ENCODE measurements at regions not wholly inside any gene's neighbourhood (a gene's known extent, or its start where the extent isn't known, plus 50 kb on each side); places are given as distances from the start of the nearest gene placed in this dataset.

DNA sequence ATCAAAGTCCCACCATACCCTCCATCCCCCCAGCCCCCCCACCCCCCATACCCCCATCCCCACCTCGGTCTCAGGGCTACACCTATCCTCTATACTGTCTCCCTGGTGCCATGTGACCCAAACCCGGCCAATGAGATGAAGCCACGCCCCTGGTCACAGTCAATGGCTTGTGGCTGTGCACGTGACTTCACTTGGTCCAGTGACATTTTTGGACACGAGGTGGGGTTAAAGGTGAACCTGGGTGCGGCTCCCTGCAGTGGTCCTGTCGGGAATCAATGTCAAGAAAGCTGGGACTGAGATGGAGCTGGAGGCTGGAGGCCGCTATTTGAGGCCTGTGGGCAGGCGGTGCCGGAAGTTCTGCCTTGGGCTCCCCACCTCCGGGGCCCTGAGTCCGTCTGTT, 100.7 kb upstream of the MAP1LC3B2 start:
- no peak for DNase-seq (ENCODE audit: low read depth)

- DNase-seq (ENCODE audit: low read depth) = no peak
Observed at GRCh38 chr12:116459011-116459875, 99.9 kb upstream of the MAP1LC3B2 start.

GRCh38 chr12:116459916-116460663, 99.1 kb upstream of the MAP1LC3B2 start:
- DNase-seq (ENCODE audit: low read depth) = no peak

DNA sequence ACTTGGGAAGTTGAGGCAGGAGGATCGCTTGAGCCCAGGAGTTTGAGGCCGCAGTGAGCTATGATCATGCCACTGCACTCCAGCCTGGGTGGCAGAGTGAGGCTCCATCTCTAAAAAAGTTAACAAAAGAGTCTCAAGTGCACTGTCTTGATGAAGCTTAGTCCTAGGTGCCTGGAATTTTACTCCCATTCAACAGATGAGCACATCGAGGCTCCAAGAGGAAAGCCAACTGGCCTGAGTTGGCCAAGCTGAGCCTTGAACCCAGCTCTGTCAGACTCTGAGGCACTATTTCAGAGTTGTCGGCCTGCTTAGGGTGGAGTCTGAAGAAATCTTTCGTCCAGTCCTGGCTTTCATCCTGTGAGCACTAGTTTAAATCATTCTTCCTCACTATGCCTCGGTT, 98.1 kb upstream of the MAP1LC3B2 start:
- DNase-seq (ENCODE audit: low read depth) = no peak

- no peak for DNase-seq (ENCODE audit: low read depth)
Observed at GRCh38 chr12:116463366-116463765, 95.8 kb upstream of the MAP1LC3B2 start.

GRCh38 chr12:116465407-116465806, 93.8 kb upstream of the MAP1LC3B2 start:
- DNase-seq (ENCODE audit: low read depth) = no peak

GRCh38 chr12:116465856-116466255, 93.3 kb upstream of the MAP1LC3B2 start:
- no peak for DNase-seq (ENCODE audit: low read depth)

GRCh38 chr12:116466536-116466935, 92.6 kb upstream of the MAP1LC3B2 start:
- no peak for DNase-seq (ENCODE audit: low read depth)

GRCh38 chr12:116469344-116469743, 89.8 kb upstream of the MAP1LC3B2 start:
- DNase-seq (ENCODE audit: low read depth) = no peak

GRCh38 chr12:116471544-116471943, 87.6 kb upstream of the MAP1LC3B2 start:
- no peak for DNase-seq (ENCODE audit: low read depth)

DNA sequence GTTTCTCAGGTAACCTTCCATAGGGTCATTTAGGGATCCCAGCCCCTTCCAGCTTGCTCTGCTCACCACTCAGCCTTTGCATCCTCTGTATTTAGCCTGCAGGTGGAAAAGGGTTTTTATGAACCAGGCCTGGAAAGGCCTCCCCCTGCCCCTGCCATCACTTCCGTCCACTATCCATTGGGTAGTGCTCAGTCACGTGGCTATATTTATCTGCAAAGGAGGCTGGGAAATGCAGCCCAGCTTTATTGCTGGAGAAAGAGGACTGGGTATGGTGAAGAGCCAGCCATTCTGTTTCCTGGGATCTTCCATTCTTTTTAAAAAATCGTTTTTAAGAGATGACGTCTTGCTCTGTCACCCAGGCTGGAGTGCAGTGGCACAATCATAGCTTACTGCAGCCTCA, 87.0 kb upstream of the MAP1LC3B2 start:
- DNase-seq (ENCODE audit: low read depth) = no peak

DNA sequence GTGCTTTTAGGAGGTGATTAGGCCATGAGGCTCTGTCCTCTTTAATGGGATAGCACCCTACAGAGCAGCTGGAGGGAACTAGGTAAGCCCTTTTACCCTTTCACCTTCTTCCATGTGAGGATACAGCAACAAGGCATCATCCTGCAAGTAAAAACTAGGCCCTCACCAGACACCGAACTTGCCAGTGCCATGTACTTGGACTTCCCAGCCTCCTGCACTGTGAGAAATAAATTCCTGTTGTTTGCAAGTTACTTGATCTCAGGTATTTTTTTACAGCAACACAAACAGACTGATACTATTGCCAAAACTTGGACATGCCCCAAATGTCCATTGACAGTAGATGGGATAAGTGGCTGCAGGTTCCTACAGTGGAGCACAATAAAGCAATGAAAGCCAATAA, 85.8 kb upstream of the MAP1LC3B2 start:
- no peak for DNase-seq (ENCODE audit: low read depth)

DNA sequence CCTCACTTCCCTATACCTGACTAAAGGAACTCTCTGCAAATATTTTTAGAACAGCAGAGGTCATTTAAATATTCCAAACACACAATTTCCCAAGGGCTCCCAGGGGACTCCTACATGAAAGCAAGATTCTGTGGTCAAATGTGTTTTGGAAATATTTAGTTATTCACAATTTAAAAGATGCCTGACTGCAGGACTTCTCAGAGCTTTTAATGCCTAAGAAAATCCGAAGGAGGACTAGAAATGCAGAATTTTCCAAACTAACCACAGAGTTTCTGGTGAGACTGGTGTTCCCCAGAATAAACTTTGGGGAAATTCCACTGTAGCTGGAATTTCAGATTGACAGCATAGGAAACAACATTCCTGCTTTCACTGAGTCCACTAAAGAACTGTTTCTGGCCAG, 84.8 kb upstream of the MAP1LC3B2 start:
- no peak for DNase-seq (ENCODE audit: low read depth)

GRCh38 chr12:116474899-116475298, 84.3 kb upstream of the MAP1LC3B2 start:
- no peak for DNase-seq (ENCODE audit: low read depth)

GRCh38 chr12:116476227-116476822, 82.9 kb upstream of the MAP1LC3B2 start:
- no peak for DNase-seq (ENCODE audit: low read depth)

GRCh38 chr12:116478243-116478773, 80.9 kb upstream of the MAP1LC3B2 start:
- no peak for DNase-seq (ENCODE audit: low read depth)

DNA sequence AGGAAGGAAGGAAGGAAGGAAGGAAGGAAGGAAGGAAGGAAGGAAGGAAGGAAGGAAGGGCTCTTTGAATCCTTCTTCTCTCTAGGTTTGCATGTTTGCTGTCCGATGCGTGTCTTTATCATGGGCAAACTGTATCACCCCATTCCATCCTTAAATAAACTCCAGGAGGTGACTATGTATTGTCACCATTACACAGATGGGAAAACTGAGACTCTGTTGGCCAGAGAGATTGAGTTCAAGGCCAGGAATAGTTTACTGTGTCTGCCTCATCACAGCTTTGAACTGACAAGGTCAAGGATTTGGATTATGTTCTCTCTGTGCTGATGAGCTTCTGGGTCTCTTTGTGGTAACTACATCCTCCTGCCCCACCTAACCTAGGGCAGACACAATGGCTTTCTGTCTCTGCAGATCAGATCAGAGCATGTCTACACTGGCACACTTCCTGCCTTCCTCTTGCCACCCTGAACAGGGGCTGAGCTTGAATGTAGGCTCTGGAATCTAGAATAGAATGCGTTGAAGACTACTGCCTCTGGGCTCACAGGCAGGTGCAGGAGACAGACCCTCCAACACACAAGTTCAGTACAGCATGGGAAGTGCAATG, 78.9 kb upstream of the MAP1LC3B2 start:
- no peak for DNase-seq (ENCODE audit: low read depth)

- no peak for DNase-seq (ENCODE audit: low read depth)
Observed at GRCh38 chr12:116481726-116482125, 77.5 kb upstream of the MAP1LC3B2 start.

DNA sequence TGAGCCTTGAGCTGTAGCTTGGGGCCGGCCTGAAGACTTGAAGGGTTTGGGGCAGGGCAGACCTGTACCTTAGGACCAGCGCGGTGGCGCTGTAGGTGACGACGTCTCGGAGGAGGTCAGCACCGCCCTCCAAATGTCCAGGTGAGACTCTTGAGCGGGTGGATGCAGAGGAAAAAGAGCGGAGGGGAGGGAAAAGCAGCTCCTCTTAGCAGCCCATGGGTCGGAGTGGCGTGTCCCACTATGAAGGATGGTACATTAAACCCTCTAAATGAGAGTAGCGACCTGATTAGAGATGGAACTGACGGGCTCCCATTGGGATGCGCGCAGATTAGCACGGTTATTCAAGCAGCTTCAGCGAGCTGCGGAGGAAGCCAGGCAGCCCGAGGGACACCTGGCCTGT, 77.0 kb upstream of the MAP1LC3B2 start:
- no peak for DNase-seq (ENCODE audit: low read depth)

GRCh38 chr12:116482859-116483258, 76.3 kb upstream of the MAP1LC3B2 start:
- DNase-seq (ENCODE audit: low read depth) = no peak

GRCh38 chr12:116483959-116484750, 75.0 kb upstream of the MAP1LC3B2 start:
- no peak for DNase-seq (ENCODE audit: low read depth)

Data from stimulated activated CD8-positive, alpha-beta memory T cell treated with anti-CD3 and anti-CD28 coated beads, Interleukin-7, amount 100 ng/mL, for 24 hours (primary cell).